NB4 (cell line): ENCODE measurements at regions not wholly inside any gene's neighbourhood (a gene's known extent, or its start where the extent isn't known, plus 50 kb on each side); places are given as distances from the start of the nearest gene placed in this dataset.

ENCODE experiments used
- MAX ChIP-seq: IDR thresholded peaks from 2 replicates; pipeline ENCODE4 v1.6.1; 2011; ENCODE audit warnings: low read depth, low read length
- MYC ChIP-seq: IDR thresholded peaks from 2 replicates; pipeline ENCODE4 v1.6.1; 2011; ENCODE audit warnings: low read depth, low read length
- POLR2A ChIP-seq: IDR thresholded peaks from 2 replicates; pipeline ENCODE4 v1.6.1; 2011; ENCODE audit warnings: mild to moderate bottlenecking; ENCODE audit not compliant: insufficient read length; ENCODE audit errors: extremely low read depth
- TF ChIP-seq, protein P1 (sequence below): IDR thresholded peaks from one replicate; pipeline ENCODE4 v1.5.1; 2012; ENCODE audit warnings: low read depth, low read length

- TF ChIP-seq, protein P1, sequence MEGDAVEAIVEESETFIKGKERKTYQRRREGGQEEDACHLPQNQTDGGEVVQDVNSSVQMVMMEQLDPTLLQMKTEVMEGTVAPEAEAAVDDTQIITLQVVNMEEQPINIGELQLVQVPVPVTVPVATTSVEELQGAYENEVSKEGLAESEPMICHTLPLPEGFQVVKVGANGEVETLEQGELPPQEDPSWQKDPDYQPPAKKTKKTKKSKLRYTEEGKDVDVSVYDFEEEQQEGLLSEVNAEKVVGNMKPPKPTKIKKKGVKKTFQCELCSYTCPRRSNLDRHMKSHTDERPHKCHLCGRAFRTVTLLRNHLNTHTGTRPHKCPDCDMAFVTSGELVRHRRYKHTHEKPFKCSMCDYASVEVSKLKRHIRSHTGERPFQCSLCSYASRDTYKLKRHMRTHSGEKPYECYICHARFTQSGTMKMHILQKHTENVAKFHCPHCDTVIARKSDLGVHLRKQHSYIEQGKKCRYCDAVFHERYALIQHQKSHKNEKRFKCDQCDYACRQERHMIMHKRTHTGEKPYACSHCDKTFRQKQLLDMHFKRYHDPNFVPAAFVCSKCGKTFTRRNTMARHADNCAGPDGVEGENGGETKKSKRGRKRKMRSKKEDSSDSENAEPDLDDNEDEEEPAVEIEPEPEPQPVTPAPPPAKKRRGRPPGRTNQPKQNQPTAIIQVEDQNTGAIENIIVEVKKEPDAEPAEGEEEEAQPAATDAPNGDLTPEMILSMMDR: no peak
- no peak for TF ChIP-seq POLR2A
- no peak for TF ChIP-seq MAX
- no peak for TF ChIP-seq MYC
These were observed 632.3 kb downstream of the BCOR start for GRCh38 chrX:39465467-39465866.
